ENCODE measurements at regions not wholly inside any gene's neighbourhood (a gene's known extent, or its start where the extent isn't known, plus 50 kb on each side); places are given as distances from the start of the nearest gene placed in this dataset.

DNA sequence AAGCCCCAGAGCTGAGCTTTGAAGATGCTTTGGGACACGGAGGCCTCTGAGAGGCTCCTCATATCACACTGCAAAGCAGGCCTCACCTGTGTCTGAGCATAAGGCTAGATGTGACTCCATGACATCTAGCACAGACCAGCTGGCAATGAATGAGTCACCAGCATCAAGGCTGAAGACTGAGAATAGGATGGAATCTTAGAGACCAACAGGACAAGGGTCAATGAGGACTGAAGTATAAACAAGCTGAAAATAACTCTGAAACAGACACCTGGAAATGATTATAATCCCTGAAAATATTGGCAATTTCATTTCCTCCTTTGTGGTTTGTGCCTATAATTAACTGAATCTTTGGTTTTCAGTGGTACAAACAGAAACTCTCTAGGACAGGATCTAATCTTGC is 87.1 kb upstream of the PRPS1 start:
- TF ChIP-seq POLR2A (IDR thresholded peaks at IDR 0.05; ENCODE audit: low read depth, low read length) (no peak), SPI1 (IDR thresholded peaks at IDR 0.05; ENCODE audit: low read depth, low read length) (no peak), TAF1 (IDR thresholded peaks at IDR 0.05; ENCODE audit: low read depth, low read length) (no peak), POLR2AphosphoS5 (IDR thresholded peaks at IDR 0.05; ENCODE audit: low read depth, low read length) (no peak), POU2F2 (IDR thresholded peaks at IDR 0.05; ENCODE audit: low read depth, low read length) (no peak), PAX5 (IDR thresholded peaks at IDR 0.05; ENCODE audit: insufficient read depth, low read length, severe bottlenecking) (no peak)
